SK-N-SH (cell line): ENCODE measurements at regions not wholly inside any gene's neighbourhood (a gene's known extent, or its start where the extent isn't known, plus 50 kb on each side); places are given as distances from the start of the nearest gene placed in this dataset.

Experiments used
- CTCF ChIA-PET: fragments of 300-600, 350-600 bp; formaldehyde crosslinking; extraction: SDS; loops from one replicate; lab custom pipeline; 2021; lab: Yijun Ruan, JAX
- POLR2A ChIA-PET: fragments of 350-600 bp; sonication (Branson Sonifier 250); formaldehyde crosslinking; extraction: SDS; loops from one replicate; lab custom pipeline; 2020; ENCODE audit warnings: antibody characterized with exemption, inconsistent platforms; lab: Yijun Ruan, JAX
- DNase-seq: peaks from one replicate; pipeline ENCODE4 v3.0.0; 2012
- H2AFZ ChIP-seq: fragments of 200-600 bp; sonication (generic); 2 replicates; pipeline ENCODE4 v1.8.1; 2016; ENCODE audit warnings: antibody characterized with exemption, mild to moderate bottlenecking, low read depth
- H3F3A ChIP-seq: fragments of 200-600 bp; sonication (generic); replicated peaks from 2 replicates; pipeline ENCODE3; 2016; ENCODE audit warnings: antibody characterized with exemption, mild to moderate bottlenecking; ENCODE audit not compliant: insufficient read depth
- H3K27ac ChIP-seq, 2 experiments: fragments of 200-500 bp in 1 of 2; fragments of 200-600 bp in 1 of 2; sonication (Bioruptor generic) in 1 of 2; sonication (generic), shearing (Covaris generic) in 1 of 2; 2 replicates each; pipeline versions ENCODE4 v1.5.1 to v1.6.1; 2014 to 2016; ENCODE audit warnings: low read depth in 2 of 2, inconsistent platforms in 1 of 2, low read length in 1 of 2, mild to moderate bottlenecking in 1 of 2, mixed read lengths in 1 of 2
- H3K27me3 ChIP-seq: fragments of 200-600 bp; sonication (generic), shearing (Covaris generic); 2 replicates; pipeline ENCODE4 v1.6.1; 2016; ENCODE audit warnings: mixed run types; ENCODE audit not compliant: insufficient read depth
- H3K36me3 ChIP-seq, 2 experiments: fragments of 200-500 bp in 1 of 2; fragments of 200-600 bp in 1 of 2; sonication (Bioruptor generic) in 1 of 2; sonication (generic) in 1 of 2; replicated peaks in 1 of 2; 2 replicates each; pipeline versions ENCODE3 to v1.5.1; 2014 to 2016; ENCODE audit warnings: low read length in 1 of 2, mild to moderate bottlenecking in 1 of 2; ENCODE audit not compliant: insufficient read depth in 2 of 2, control insufficient read depth in 1 of 2
- H3K4me1 ChIP-seq, 2 experiments: fragments of 200-500 bp in 1 of 2; fragments of 200-600 bp in 1 of 2; sonication (Bioruptor generic) in 1 of 2; sonication (generic), shearing (Covaris generic) in 1 of 2; 2 replicates each; pipeline versions ENCODE4 v1.5.1 to v1.6.1; 2014 to 2016; ENCODE audit warnings: low read depth in 1 of 2, low read length in 1 of 2, mixed run types in 1 of 2; ENCODE audit not compliant: insufficient read depth in 2 of 2, control insufficient read depth in 1 of 2
- H3K4me2 ChIP-seq: fragments of 200-600 bp; sonication (generic), shearing (Covaris generic); 2 replicates; pipeline ENCODE4 v1.6.1; 2017; ENCODE audit warnings: mixed run types
- H3K4me3 ChIP-seq, 2 experiments: fragments of 200-500 bp in 1 of 2; fragments of 200-600 bp in 1 of 2; sonication (Bioruptor generic) in 1 of 2; sonication (generic), shearing (Covaris generic) in 1 of 2; 2 replicates each; pipeline versions ENCODE4 v1.5.1 to v1.8.1; 2014 to 2016; ENCODE audit warnings: low read depth in 2 of 2, inconsistent platforms in 1 of 2, low read length in 1 of 2, mild to moderate bottlenecking in 1 of 2, mixed read lengths in 1 of 2, moderate library complexity in 1 of 2
- H3K79me2 ChIP-seq: fragments of 200-600 bp; sonication (generic); 2 replicates; pipeline ENCODE4 v1.8.1; 2017; ENCODE audit warnings: mild to moderate bottlenecking; ENCODE audit not compliant: insufficient read depth
- H3K9ac ChIP-seq: fragments of 200-600 bp; sonication (generic); 2 replicates; pipeline ENCODE4 v1.6.1; 2017; ENCODE audit warnings: mixed run types
- H3K9me2 ChIP-seq: fragments of 200-600 bp; sonication (generic); 2 replicates; pipeline ENCODE4 v1.6.1; 2017; ENCODE audit warnings: mixed run types
- H3K9me3 ChIP-seq: fragments of 200-600 bp; sonication (generic); 2 replicates; pipeline ENCODE4 v1.6.1; 2017; ENCODE audit warnings: mixed run types, mild to moderate bottlenecking, moderate library complexity
- H4K20me1 ChIP-seq: fragments of 200-600 bp; sonication (generic); 2 replicates; pipeline ENCODE4 v1.6.1; 2017; ENCODE audit warnings: mild to moderate bottlenecking, mixed run types; ENCODE audit not compliant: insufficient read depth
- CHD2 ChIP-seq: fragments of 150-350 bp; IDR thresholded peaks from 2 replicates; pipeline ENCODE4 v1.6.1; 2018; ENCODE audit warnings: low read length; ENCODE audit not compliant: partially characterized antibody
- ELF1 ChIP-seq: IDR thresholded peaks from 2 replicates; pipeline ENCODE4 v1.4.0; 2012
- EZH2phosphoT487 ChIP-seq: fragments of 200-600 bp; sonication (generic); IDR thresholded peaks from 2 replicates; pipeline ENCODE4 v1.6.1; 2017; ENCODE audit warnings: low read depth, mixed run types, mild to moderate bottlenecking, antibody characterized with exemption, moderate library complexity, borderline replicate concordance
- FOSL2 ChIP-seq: IDR thresholded peaks from 2 replicates; pipeline ENCODE4 v1.4.0; 2012; ENCODE audit warnings: low read depth, mild to moderate bottlenecking, moderate library complexity, borderline replicate concordance
- FOXJ3 ChIP-seq: sonication (generic); formaldehyde crosslinking; IDR thresholded peaks from 2 replicates; pipeline ENCODE4 v1.5.1; 2020; ENCODE audit warnings: mild to moderate bottlenecking, missing genetic modification reagents
- FOXM1 ChIP-seq: IDR thresholded peaks from 2 replicates; pipeline ENCODE4 v1.4.0; 2012; ENCODE audit warnings: low read depth, mild to moderate bottlenecking
- GABPA ChIP-seq: IDR thresholded peaks from 2 replicates; pipeline ENCODE4 v1.4.0; 2012; ENCODE audit warnings: low read depth, mild to moderate bottlenecking
- GATA2 ChIP-seq: sonication (generic); formaldehyde crosslinking; IDR thresholded peaks from 2 replicates; pipeline ENCODE4 v1.5.0; 2020; ENCODE audit warnings: mild to moderate bottlenecking, missing genetic modification reagents
- JUND ChIP-seq: IDR thresholded peaks from 2 replicates; pipeline ENCODE4 v1.4.0; 2012
- MEF2A ChIP-seq: IDR thresholded peaks from 2 replicates; pipeline ENCODE4 v1.4.0; 2012; ENCODE audit warnings: low read depth, borderline replicate concordance
- NFIC ChIP-seq: IDR thresholded peaks from 2 replicates; pipeline ENCODE4 v1.4.0; 2012; ENCODE audit warnings: borderline replicate concordance
- NRF1 ChIP-seq: IDR thresholded peaks from 2 replicates; pipeline ENCODE4 v1.6.1; 2012; ENCODE audit warnings: low read depth, mild to moderate bottlenecking, low read length
- POLR2AphosphoS5 ChIP-seq: IDR thresholded peaks from 2 replicates; pipeline ENCODE4 v1.6.1; 2012; ENCODE audit warnings: low read depth, low read length
- RAD21 ChIP-seq: IDR thresholded peaks from 2 replicates; pipeline ENCODE4 v1.6.1; 2012; ENCODE audit warnings: mild to moderate bottlenecking, low read length
- RCOR1 ChIP-seq: fragments of 150-350 bp; IDR thresholded peaks from 2 replicates; pipeline ENCODE4 v1.6.1; 2017; ENCODE audit warnings: antibody characterized with exemption, low read length
- RXRA ChIP-seq: IDR thresholded peaks from 2 replicates; pipeline ENCODE4 v1.4.0; 2012; ENCODE audit warnings: low read depth, mild to moderate bottlenecking, borderline replicate concordance
- SIN3A ChIP-seq: IDR thresholded peaks from 2 replicates; pipeline ENCODE4 v1.6.1; 2012; ENCODE audit warnings: low read depth, mild to moderate bottlenecking, low read length, moderate library complexity, borderline replicate concordance
- SMC3 ChIP-seq: IDR thresholded peaks from 2 replicates; pipeline ENCODE4 v1.6.1; 2012; ENCODE audit warnings: low read depth, low read length, improper control_type of control experiment
- TAF1 ChIP-seq: IDR thresholded peaks from 2 replicates; pipeline ENCODE4 v1.6.1; 2012; ENCODE audit warnings: low read depth, mild to moderate bottlenecking, low read length, moderate library complexity, borderline replicate concordance
- TCF12 ChIP-seq: IDR thresholded peaks from 2 replicates; pipeline ENCODE4 v1.4.0; 2012
- TEAD4 ChIP-seq: IDR thresholded peaks from 2 replicates; pipeline ENCODE4 v1.4.0; 2012; ENCODE audit warnings: mild to moderate bottlenecking, borderline replicate concordance; ENCODE audit not compliant: insufficient read depth
- USF1 ChIP-seq: IDR thresholded peaks from 2 replicates; pipeline ENCODE4 v1.4.0; 2012; ENCODE audit warnings: low read depth, borderline replicate concordance
- USF2 ChIP-seq: fragments of 150-350 bp; IDR thresholded peaks from 2 replicates; pipeline ENCODE4 v1.6.1; 2017; ENCODE audit warnings: antibody characterized with exemption, low read length, low read depth, borderline replicate concordance
- YY1 ChIP-seq: IDR thresholded peaks from 2 replicates; pipeline ENCODE4 v1.4.0; 2012; ENCODE audit warnings: low read depth, mild to moderate bottlenecking
- ZBTB33 ChIP-seq: IDR thresholded peaks from 2 replicates; pipeline ENCODE4 v1.4.0; 2012; ENCODE audit warnings: low read depth, borderline replicate concordance
- WGBS: methylation state at CpG from one replicate; pipeline ENCODE4 v1.1.6; 2017; ENCODE audit warnings: low lambda C conversion rate; 5-methylcytosine and 5-hydroxymethylcytosine counted together
- TF ChIP-seq, protein P1 (sequence below): IDR thresholded peaks from 2 replicates; pipeline ENCODE4; 2012
- TF ChIP-seq, protein P2 (sequence below): fragments of 150-350 bp; IDR thresholded peaks from 2 replicates; pipeline ENCODE4 v1.6.1; 2016; ENCODE audit warnings: mild to moderate bottlenecking, low read depth, low read length

DNA sequence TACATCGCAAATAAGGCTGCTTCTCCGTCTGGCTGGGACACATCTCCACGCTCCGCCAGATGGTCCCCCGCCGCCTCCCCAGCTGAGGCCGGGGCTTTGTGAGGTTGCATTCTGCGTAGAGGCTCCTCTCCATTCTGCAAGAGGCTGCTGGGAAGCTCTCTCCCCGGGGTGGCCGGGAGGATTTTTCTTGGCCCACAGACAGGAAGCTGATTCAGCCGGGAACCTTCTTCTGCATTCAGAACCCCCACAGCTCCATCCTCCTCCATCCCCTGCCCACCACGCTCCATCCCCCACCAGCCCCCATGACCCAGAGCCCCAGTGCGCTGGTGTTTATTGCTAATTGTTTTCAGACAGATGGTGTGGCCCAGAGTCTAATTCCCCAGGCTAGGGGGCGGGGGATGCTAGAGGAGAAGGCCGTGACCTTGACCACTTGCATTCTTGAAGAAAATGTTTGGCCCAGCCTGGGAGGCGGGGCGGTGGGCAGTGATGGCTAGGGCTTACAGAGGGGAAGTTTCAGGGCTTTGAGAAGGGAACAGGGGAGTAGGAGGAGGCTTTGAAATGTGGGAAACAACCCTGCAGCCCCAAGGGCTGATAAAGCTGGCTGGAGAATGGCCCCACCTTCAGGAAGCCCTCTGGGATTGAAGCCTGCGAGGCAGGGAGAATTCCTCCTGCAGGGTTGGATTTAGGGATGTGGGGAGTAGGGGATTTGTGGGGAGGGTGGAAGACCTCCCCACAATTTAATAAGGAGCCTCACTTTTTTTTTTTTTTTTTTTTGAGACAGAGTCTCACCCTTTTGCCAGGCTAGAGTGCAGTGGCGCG, 88.5 kb upstream of the NCOR2 start:
- H2AFZ ChIP-seq: peak overlapping the region; percentile 81
- no peaks in the 10 kb centered on the region for H4K20me1 ChIP-seq
- no peaks in the 10 kb centered on the region for H3K9me3 ChIP-seq
- ChIA-PET CTCF (interaction anchor here (0.8 to 1.9 kb wide), 8 partner anchors 14 to 112 kb away, joined by 3 to 7 read pairs (median 4); no protein-coding TSS in a partner anchor), POLR2A (interaction anchor here (0.6 to 1.2 kb wide), 5 partner anchors 13 to 156 kb away, joined by 3 to 4 read pairs (median 3); no protein-coding TSS in a partner anchor)
- 30% methylated on average over 20 of the region's 20 CpGs for whole genome bisulfite sequencing
- peak; percentile 83 for DNase-seq
- peaks cover 32 to 51% of the 10 kb centered on the region in 2 experiments for H3K4me1 ChIP-seq
- H3K9me2 ChIP-seq: no peaks in the 10 kb centered on the region
- peak overlapping the region; percentile 73 for H3K4me2 ChIP-seq
- H3K27me3 ChIP-seq: no peaks in the 10 kb centered on the region
- H3K27ac ChIP-seq: peak overlapping the region; percentile 94 to 99
- H3K9ac ChIP-seq: peak overlapping the region; percentile 60; the same call in 1 of the 2 replicates
- no peaks in the 10 kb centered on the region for H3K79me2 ChIP-seq
- no peaks in the 10 kb centered on the region for H3K36me3 ChIP-seq
- H3F3A ChIP-seq: peaks cover 27% of the 10 kb centered on the region
- H3K4me3 ChIP-seq: peak overlapping the region in 1 of 2 experiments; percentile 33; a peak in 1 of 4 replicates
- peak; percentile 56; the same call in 1 of the 2 replicates for TF ChIP-seq RCOR1
- no peak for TF ChIP-seq TAF1
- peak; percentile 13; the same call in 1 of the 2 replicates for TF ChIP-seq FOXJ3 (CRISPR knock-in tag)
- TF ChIP-seq RAD21: peak; percentile 20
- TF ChIP-seq, protein P1, sequence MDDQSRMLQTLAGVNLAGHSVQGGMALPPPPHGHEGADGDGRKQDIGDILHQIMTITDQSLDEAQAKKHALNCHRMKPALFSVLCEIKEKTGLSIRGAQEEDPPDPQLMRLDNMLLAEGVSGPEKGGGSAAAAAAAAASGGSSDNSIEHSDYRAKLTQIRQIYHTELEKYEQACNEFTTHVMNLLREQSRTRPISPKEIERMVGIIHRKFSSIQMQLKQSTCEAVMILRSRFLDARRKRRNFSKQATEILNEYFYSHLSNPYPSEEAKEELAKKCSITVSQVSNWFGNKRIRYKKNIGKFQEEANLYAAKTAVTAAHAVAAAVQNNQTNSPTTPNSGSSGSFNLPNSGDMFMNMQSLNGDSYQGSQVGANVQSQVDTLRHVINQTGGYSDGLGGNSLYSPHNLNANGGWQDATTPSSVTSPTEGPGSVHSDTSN: peak; percentile 36; the same call in 1 of the 2 replicates
- peak; percentile 51; the same call in 1 of the 2 replicates for TF ChIP-seq TEAD4
- TF ChIP-seq, protein P2, sequence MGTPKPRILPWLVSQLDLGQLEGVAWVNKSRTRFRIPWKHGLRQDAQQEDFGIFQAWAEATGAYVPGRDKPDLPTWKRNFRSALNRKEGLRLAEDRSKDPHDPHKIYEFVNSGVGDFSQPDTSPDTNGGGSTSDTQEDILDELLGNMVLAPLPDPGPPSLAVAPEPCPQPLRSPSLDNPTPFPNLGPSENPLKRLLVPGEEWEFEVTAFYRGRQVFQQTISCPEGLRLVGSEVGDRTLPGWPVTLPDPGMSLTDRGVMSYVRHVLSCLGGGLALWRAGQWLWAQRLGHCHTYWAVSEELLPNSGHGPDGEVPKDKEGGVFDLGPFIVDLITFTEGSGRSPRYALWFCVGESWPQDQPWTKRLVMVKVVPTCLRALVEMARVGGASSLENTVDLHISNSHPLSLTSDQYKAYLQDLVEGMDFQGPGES: no peak
- peak; percentile 61; the same call in 1 of the 2 replicates for TF ChIP-seq FOXM1
- peak; percentile 70; the same call in 1 of the 2 replicates for TF ChIP-seq JUND
- peak; percentile 87 for TF ChIP-seq NFIC
- TF ChIP-seq GABPA: 0 out of 2 replicates have a peak, but pooled peaks have one; percentile 32
- TF ChIP-seq SIN3A: 0 out of 2 replicates have a peak, but pooled peaks have one; percentile 49
- no peak for TF ChIP-seq MEF2A
- no peak for TF ChIP-seq NRF1
- TF ChIP-seq USF1: no peak
- TF ChIP-seq EZH2phosphoT487: no peak
- peak; percentile 70 for TF ChIP-seq CHD2
- TF ChIP-seq FOSL2: peak; percentile 78; the same call in 1 of the 2 replicates
- TF ChIP-seq USF2: no peak
- TF ChIP-seq SMC3: peak; percentile 16; the same call in 1 of the 2 replicates
- peak; percentile 90 for TF ChIP-seq RXRA
- TF ChIP-seq TCF12: peak; percentile 79
- peak; percentile 8 for TF ChIP-seq POLR2AphosphoS5
- no peak for TF ChIP-seq GATA2
- TF ChIP-seq ELF1: 0 out of 2 replicates have a peak, but pooled peaks have one; percentile 28
- TF ChIP-seq YY1: peak; percentile 43; the same call in 1 of the 2 replicates
- TF ChIP-seq ZBTB33: 0 out of 2 replicates have a peak, but pooled peaks have one; percentile 34
